Urothelium cell line (cell line): ENCODE measurements at regions not wholly inside any gene's neighbourhood (a gene's known extent, or its start where the extent isn't known, plus 50 kb on each side); places are given as distances from the start of the nearest gene placed in this dataset.

Source experiments
- DNase-seq: peaks from one replicate; pipeline ENCODE4 v3.0.0; 2011; ENCODE audit warnings: low spot score, mixed read lengths
- FAIRE-seq: peaks from 2 replicates; lab custom pipeline; 2011; peaks lifted over from hg19 to GRCh38; lab: Jason Lieb, UNC

DNA sequence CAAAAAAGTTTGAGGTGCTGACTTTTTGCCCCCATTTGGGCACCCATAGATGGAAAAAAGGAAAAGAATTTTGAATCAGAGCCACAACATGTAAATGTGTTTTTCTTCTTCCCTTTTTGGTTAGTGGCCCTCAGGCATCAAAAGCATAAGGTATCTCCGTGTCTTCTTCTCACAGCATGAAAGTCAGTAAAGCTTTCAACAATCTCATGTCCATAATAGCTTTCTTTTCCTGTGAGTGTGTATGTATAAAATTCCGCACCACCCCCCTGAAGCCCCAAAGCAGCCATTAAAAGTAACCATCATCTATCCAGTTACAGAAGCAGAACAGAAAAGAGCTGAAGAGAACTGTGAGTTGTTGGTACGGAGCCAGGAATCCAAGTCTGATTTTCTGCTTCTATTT is 1539.7 kb upstream of the ACVR2A start:
- FAIRE-seq (no peak), DNase-seq (no peak)

DNA sequence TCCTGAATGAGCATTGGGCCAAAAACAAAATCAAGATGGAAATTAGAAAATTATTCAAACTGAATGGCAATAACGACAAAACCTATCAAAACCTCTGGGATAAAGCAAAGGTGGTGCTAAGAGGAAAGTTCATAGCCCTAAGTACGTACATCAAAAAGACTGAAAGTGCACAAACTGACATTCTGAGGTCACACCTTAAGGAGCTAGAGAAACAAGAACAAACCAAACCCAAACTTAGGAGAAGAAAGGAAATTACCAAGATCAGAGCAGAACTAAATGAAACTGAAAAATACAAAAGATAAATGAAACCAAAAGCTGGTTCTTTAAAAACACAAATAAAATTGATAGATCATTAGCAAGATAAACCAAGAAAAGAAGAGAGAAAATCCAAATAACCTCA is 1543.5 kb upstream of the ACVR2A start:
- DNase-seq (no peak), FAIRE-seq (no peak)

DNA sequence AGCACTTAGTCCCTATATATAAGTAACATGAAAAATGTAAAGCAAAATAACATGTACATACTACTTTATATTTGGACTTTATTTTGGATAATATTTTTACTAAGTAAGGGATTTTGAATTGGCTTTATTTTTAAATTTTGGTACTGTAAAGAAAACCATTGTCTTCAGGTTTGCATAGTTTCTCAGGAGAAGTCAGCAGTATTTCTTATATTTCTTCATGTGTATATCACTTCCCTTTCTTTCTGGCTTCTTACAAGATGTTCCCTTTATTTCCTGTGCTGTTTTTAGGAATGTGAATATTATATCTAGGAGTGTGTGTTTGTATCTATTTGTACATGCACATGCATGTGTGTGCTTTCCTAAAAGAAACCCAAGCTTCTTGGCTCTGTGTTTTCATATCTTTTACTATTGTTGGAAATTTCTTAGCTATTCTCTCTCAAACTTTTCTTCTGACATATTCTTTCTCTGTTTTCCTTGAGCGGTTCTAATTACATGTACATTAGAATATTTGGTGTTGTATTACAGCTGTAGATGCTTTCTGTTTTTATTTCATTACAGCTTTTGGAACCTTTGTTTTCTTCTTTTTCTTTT is 1549.7 kb upstream of the ACVR2A start:
- no peak for DNase-seq
- FAIRE-seq: no peak

DNA sequence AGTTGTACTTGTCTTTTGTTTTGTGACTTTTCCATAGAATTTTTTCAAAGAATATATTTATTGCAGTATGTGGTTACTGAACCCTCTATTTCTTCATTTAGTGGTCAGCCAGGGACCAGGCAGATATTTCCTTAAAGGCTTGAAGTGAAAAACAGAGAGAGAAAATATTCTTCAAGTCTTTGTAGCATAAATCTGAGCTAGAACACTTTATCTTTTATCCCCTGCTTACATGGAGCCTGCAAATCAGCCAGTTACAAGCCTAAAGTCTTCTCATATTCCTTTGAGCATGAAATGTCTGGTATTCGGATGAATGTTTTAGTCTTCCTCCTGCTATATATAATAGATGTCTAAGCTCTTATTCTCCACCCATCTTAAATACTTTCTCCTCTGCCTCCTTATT is 1557.5 kb upstream of the ACVR2A start:
- DNase-seq: no peak
- FAIRE-seq: no peak

DNA sequence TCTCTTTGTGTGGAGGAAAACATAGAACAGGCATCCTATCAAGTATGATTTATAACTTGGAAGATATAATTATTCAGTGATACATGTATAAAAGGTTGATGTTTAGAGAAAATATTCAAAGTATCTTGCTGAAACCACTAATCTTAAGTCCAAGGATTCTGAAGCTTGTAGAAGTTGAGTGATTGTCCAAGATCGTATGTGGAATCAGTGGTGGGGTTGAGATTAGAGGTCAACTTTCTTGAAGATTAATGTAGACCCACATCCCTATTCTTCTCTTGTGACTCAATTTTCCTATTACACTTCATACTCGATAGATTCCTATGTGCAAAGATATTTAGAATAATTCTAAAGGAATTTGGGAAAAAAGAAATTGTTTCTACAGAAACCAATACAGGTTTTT is 1565.9 kb upstream of the ACVR2A start:
- DNase-seq: no peak
- FAIRE-seq: no peak

DNA sequence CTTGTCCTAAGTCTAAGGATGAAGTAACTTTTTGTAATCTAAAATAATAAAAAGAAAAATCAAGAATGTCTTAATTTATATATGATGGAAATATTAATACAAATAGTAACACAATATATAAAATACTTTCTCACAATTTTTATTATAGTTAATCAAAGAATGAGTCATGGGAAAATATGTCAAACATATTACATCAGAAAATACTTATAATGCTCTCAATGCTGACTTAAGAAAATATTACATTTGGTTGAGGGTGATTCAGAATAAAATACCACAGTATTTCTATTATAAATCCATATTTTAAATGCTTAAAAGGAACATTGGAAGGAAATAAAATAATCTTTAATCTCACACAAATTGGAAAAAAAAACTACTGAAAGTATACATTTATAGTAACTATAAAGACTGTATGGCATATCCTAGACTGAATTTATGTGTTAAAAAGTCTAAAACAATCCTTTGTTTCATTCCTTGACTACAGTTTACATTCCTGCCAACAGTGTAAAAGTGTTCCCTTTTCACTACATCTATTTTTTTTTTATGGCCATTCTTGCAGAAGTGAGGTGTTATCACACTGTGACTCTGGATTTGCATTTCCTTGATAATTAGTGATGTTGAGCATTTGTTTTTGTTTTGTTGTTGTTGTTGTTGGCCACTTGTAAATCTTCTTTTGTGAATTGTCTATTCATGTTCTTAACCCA is 1573.5 kb upstream of the ACVR2A start:
- FAIRE-seq: no peak
- DNase-seq: no peak

DNA sequence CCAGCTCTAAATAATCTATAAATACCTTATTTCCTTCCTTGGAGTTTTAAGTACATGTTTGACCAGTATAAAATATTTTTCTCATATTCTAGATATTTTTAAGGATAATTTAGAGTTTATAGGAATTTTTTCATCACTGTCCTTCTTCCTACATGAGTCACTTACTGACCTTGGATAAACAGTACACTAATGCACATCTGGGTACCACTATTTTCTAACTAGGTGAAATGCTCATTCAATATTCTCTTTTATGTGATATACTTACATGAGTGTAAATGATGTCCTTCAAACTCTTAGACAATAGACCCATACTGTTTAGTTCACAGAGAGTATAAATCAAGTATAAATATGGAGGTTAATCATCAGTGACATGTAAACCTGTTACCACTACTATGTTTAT is 1574.2 kb upstream of the ACVR2A start:
- no peak for FAIRE-seq

DNA sequence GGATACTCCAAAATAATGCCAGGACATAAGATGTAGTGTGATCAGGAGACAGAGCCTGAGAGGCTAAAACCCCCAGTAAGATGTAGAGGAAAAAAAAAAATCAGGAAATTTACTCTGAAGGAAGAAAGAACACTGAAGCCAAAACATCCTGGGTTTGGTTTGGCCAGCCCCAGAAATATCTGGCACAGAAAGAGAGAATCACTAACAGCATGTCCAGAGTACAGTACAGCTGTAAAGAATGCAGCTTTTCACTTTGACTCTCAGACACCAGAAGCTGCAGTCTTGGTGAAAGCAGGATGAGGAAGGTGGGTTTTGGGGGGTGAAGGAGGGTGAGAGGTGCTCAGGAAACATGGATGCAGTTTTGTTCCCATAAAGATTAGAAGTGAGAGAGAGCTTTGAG is 1577.7 kb upstream of the ACVR2A start:
- FAIRE-seq (no peak), DNase-seq (no peak)

More for the DNA sequence above, 1574.2 kb upstream of the ACVR2A start:
- DNase-seq: no peak

DNA sequence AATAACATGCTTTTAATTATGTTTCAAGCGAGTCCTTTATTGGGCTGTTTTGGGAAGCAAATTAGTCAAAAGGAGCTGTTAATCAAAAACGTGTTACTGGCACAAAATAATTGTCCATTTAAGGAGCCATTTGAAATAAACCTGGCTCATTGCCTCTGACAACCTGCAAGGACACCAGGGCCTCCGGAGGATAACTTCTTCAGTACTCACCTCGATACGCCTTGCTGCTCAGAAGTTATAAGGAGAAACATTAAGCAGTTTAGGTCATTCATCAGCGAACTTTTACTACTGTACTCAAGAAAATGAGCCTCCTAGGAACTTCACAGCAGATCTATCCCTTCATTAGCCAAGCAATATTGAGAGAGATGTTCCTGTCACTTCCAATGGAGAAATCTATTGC is 1579.2 kb upstream of the ACVR2A start:
- FAIRE-seq: no peak
- no peak for DNase-seq

DNA sequence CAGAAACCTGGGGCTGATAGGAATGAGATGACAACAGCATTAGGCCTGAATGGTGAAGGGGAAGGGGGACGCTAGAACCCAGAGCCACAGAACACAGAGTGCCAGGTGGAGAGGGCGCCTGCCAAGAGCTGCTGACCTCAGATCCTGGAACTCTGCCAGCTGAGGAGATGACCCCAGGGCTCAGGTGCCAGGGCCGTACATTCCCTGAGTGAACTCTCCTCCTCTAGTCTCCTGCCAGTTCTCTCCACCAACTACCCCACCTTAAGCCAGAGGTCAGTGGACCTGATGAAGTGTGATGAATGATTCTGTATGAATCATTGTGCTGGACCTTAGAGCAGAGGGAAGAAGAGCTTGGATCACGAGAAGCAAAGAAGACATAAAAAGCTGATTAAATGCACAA is 1582.2 kb upstream of the ACVR2A start:
- DNase-seq (no peak), FAIRE-seq (no peak)

DNA sequence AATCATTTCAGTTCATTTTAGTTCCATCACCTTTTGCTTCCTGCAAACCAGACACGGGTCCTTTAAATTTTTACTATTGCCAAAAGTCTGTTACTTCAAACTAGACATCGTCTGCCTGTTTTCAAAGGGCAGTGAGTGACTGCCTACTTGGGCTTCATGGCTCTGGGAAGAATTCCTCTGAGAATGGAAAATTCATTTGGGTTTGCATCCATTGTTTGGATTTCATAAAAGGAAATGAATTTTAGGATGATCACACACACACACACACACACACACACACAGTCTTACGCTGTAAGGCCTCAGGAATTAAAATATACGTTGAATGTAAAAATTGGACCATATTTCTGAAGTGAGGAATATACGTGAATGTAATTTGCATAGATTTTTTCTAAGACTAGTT is 1584.3 kb upstream of the ACVR2A start:
- FAIRE-seq (no peak), DNase-seq (no peak)

DNA sequence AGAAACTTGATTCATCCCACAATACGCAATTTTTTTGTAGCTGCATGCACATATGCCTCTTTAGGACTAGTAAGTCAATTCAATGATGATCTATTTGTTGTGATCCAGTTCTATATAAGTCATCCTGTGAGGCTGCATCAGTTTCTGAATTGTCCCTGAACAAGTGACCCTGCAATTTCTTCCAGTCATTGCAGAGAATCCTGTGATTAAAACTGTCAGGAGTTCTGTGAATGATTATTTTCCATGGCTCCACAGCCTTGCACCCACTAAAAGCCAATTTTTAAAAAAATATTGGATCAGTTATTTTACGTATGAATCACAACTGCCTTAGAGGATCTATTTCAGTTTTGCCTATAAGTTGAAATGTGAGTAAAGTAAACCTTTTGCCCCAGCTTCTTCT is 1585.0 kb upstream of the ACVR2A start:
- FAIRE-seq (no peak), DNase-seq (no peak)

DNA sequence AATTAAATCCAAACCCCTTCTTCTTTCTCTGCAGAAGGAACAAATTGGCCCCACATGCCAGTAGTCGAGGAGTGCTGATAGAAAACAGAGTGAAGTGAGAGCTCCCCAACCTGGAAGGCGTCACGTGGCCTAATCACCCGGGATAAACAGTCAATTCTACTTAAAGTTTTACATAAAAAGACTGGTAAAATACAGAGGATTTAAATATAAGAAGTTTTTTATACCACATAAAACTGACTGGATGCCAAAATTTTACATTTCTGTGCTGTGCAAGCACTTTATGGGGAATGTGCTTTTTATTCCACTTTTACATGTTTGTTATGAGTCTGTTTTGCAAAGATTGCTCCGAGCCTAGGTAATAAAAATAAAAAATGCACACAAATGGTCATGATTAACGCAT is 1586.8 kb upstream of the ACVR2A start:
- DNase-seq (no peak), FAIRE-seq (no peak)

DNA sequence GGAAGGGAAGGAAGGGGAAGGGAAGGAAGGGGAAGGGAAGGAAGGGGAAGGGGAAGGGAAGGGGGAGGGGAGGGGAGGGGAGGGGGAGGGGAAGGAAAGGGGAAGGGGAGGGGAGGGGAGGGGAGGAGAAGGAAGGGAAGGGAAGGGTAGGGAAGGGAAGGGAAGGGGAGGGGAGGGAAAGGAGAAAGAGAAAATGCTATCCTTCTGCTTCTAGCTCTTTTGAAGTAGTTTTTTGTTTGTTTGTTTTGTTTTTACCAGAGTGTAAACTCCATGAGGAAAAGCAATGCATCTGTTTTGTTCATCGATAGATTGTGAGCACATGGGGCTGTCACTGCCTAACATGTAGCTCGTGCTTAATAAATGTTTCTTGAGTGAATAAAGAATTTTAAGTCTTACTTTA is 1592.7 kb upstream of the ACVR2A start:
- DNase-seq (no peak), FAIRE-seq (no peak)

DNA sequence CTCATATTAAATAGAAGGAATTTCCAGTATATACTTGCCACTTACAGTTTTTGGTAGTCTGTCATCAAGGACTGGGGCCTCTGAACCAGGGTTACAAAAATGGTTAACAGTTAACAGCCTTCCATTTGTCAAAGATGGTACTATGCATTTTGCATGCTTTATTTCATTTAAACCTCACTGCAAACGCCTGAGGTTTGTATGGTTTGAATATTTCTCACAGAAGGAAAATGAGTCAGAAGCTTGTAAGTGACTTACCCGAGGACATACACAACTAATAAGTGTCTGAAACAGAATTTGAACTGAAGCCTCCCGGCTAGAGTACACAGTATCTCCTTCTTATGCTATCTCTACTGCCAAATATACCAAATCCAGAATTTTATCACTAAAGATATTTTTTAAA is 1593.5 kb upstream of the ACVR2A start:
- DNase-seq (no peak), FAIRE-seq (no peak)

DNA sequence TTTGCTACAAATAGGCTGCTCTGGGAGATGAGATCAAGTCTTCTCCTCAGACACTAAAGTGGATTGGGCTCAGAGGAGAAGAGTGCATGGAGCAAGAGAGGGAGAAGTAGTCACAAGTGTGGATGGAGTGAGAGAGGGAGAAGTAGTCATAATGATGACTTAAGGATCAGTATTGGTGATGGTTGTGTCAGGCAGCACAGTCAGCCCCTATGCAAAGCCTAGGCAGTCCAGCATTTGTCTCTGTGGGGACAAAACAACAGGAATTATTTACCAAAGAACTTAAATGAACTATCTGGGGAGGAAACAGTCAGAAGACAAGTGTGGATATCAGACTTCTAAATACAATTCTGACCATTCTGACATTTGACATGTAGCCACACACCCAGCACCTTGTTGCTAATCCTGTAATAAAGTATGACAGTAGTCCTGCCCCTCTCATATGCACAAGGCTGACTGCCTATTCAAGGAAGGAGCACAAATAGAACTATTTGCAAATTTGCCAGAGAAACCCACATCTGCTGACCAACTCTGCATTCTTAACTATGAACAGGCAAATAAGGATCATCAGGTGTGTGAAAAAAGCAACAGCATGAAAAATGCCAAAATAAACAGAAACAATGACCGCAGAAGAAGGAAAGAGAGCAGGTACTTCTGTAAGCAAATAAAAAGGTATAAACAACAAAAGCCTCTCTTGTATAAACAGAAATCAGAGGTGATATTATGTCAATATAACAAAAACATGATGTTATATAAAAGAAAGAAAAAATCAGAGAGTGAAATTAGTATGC is 1597.9 kb upstream of the ACVR2A start:
- DNase-seq (no peak), FAIRE-seq (no peak)

DNA sequence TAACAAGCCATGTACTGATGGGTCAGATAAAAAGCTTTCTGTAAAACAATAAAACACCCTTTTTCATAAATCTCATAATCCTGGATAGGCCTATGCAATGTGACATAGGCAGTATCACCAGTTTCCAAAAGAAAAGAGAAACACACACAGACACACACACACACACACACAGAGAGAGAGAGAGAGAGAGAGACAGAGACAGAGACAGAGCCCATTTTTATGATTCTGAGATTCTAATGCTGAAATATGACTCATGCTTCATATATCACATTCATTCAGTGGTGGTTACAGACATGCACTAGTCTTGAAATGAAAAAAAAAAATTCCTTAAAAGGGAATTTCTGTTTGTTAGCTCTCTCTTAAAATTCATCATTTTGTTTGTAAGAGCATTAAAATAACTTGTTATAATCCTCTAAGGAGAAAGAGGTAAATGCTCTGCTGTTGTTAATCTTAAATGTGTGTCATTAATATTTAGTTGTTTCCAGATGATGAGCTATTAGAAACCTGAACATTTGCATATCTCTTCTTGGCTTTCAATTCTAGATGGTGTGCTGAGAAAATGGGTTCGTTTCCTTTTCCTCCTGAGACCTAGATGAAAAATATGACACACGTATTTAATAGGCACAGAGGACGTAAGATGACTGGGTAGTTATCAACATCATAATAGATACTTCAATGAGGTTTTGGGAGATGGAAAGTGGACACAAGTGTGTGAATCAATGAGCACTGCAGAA is 1598.7 kb upstream of the ACVR2A start:
- peak; percentile 3 for DNase-seq
- FAIRE-seq: no peak

DNA sequence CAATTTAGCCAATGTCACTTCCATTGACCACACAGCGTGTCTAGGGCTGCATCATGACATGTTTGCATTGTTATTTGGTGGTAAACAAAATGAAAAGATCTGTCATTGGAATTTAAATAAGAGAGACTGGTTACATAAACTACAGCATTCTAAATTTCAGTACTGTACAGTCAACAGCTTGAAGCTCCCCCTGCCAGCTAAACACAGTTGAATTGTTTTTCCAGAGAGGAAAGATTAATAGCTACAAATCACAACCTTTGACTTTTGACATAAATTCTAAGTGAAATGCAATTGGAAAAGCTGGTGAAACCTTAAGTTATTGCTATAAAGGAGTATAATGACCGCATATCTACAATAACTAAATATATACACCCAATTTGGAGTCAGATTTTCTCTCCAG is 1600.0 kb upstream of the ACVR2A start:
- no peak for DNase-seq
- FAIRE-seq: no peak

DNA sequence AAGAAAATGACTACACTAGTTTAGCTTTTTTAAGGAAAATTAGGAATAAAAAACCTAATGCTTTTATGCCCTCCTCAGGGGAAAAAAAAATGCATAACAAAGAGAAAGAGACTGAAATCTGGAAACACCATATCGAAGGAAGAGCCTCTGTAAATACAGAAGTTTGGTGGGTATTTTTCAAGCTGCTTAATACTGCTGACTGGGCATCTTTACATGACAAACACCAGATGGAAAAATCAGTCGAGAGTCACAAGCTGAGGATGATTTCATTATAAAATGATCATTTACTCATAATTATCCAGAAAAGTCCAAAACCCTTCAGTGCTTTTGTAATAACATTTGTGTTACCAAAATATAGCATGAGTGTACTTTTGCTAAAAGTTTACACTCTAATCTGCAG is 1600.7 kb upstream of the ACVR2A start:
- FAIRE-seq: no peak

DNA sequence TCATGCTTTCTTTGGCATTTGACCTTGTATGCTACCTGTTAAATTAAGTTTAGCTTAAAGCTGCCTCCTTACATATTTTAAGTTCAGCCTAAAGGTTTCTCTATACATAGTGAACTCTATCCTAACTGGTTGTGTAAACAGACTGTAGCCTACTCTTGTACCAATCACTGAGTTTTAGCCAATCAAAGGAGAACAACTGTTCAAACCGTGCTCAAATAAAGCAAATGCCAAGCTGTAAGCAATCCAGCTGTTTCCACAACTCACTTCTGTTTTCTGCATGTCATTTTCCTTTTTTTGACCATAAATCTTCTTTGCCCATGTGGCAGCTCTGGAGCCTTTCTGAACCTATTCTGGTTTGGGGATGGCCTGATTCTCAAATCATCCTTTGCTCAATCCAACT is 1603.8 kb upstream of the ACVR2A start:
- FAIRE-seq (no peak), DNase-seq (no peak)

More for the DNA sequence above, 1600.7 kb upstream of the ACVR2A start:
- DNase-seq: no peak

DNA sequence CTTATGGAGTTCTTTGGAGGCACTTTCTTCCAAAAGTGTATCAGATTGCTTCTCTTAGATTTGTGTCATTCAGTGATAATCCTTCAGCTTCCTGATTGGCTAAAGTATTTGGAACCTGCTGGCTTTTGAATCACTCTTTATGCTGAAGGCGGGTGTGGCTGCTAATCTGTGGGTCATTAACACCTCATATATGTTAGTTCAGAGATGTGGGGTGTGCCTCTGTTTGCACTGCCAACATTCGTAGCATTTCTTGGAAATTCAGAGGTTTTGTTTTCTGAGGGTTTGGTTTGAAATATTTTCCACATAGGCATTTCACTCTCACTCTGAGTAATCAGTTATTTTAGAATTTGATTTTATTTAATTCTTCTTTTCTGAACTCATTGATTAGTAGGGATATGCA is 1604.4 kb upstream of the ACVR2A start:
- FAIRE-seq (no peak), DNase-seq (no peak)
